WI38 (cell line): ENCODE measurements at regions not wholly inside any gene's neighbourhood (a gene's known extent, or its start where the extent isn't known, plus 50 kb on each side); places are given as distances from the start of the nearest gene placed in this dataset.

Experiments
- H3K4me3 ChIP-seq: 2 replicates; pipeline ENCODE4 v1.5.1; 2011; ENCODE audit warnings: low read depth, mild to moderate bottlenecking, control low read depth, low read length
- CTCF ChIP-seq: IDR thresholded peaks from 2 replicates; pipeline ENCODE4 v1.5.1; 2012; ENCODE audit warnings: low read depth, mild to moderate bottlenecking, control low read depth, low read length

DNA sequence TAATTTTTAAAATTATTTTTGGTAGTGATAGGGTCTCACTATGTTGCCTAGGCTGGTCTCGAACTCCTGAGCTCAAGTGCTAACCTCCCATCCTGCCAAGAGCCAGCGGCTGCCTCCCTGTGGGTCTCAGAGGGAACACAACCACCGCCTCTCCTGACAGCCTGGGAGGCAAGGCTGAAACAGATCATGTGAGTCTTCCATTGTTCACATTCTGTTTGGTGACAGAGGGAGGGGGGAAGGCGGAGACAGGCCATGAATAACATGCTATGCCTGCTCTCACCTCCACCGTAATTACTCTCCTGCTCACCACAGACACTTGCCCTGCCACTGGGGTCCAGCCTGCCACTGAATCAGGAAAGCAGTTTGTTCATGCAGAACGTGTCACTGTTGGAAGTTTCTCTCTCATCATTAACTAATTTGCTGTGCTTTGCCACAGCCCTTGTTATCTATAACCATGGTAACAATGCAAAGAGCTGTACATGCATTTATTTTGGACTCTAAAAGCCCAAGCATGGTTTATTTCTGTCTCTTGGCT, 78.4 kb upstream of the RASGRF1 start:
- TF ChIP-seq CTCF: no peak
- H3K4me3 ChIP-seq: no peak overlapping the region

DNA sequence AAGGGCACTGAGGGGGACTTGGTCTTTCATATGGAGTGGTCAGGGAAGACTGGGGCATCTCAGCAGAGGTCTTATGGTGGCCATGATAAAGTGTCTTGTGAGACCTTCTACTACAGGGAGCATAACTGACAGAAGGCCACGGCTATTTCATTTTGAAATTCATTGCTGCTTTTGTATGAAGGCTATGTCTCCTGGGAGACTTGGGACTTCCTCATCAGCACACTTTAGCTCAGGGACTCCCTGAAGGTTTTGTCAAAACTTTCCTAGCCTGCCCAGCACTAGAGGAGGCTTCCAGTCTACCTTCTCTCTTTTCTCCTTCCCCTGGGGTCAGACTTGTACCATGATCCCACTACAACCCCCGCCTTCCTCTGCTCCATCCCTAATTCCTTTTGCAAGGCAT, 77.2 kb upstream of the RASGRF1 start:
- no peak for TF ChIP-seq CTCF
- no peak overlapping the region for H3K4me3 ChIP-seq

DNA sequence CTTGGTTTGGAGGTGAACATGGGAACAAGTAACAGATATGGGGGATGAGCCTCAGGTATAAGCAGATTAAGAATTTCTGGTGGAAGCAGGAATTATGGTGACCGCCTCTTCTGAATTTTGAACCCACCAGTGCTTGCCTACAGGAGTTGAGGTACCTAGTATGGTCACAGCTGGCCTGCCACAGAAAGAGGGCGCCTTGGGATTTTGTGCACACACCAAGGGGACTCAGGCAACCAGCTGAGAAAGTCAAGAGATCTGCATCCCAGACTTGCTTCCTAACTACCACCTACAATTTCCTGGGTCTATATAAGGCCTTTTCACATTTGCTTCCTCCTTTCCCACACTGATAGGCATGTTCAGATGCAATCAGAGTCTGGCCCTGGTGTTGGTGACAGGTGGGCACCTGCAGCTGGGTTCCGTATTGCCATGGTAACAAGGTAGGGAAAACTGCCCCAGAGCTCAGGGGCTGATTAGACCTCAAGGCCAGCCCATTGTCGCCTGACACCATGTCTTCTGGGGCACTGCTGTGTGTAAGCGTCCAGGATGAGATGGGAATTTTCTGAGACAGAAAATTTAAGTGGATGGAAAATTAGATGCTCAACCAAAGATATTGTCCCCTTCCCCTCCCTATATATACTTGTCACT, 75.9 kb upstream of the RASGRF1 start:
- TF ChIP-seq CTCF: no peak
- H3K4me3 ChIP-seq: no peak overlapping the region

- TF ChIP-seq CTCF: no peak
- H3K4me3 ChIP-seq: no peak overlapping the region
Measured at GRCh38 chr15:79164465-79164864, 73.9 kb upstream of the RASGRF1 start.

DNA sequence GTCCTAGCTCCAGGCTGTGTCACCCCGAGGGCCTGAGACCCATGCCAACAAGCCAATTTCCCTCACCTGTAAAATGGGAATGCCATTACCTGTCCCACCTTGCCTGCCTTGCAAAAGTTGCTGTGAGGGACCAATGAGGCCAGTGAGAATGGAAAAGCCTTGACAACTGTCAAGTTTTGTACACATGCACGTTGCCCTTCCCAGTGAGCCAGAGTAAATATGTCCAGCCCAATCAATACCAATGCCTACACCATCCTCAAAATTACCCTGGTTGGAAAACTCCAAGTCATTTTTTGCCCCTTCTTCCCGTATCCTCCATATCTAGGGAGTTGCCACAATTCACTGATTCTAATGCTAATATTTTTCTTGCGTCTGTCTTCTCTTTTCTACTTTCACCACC, 73.5 kb upstream of the RASGRF1 start:
- H3K4me3 ChIP-seq: no peak overlapping the region
- no peak for TF ChIP-seq CTCF

GRCh38 chr15:79163395-79163794, 72.8 kb upstream of the RASGRF1 start:
- no peak overlapping the region for H3K4me3 ChIP-seq
- TF ChIP-seq CTCF: no peak

- no peak for TF ChIP-seq CTCF
Measured at GRCh38 chr15:79161837-79162508, 71.4 kb upstream of the RASGRF1 start.

More at GRCh38 chr15:79161837-79162508, 71.4 kb upstream of the RASGRF1 start:
- H3K4me3 ChIP-seq: no peak overlapping the region
